B cell (primary cell): ENCODE measurements at regions not wholly inside any gene's neighbourhood (a gene's known extent, or its start where the extent isn't known, plus 50 kb on each side); places are given as distances from the start of the nearest gene placed in this dataset.
"Not testable (repeated sequence)": the region's sequence is repeated elsewhere in the genome, so short reads cannot be mapped to it uniquely, and the experiment has no call there.

Experiments
- CTCF ChIP-seq: fragments of 200-600 bp; IDR thresholded peaks from one replicate; pipeline ENCODE4 v1.8.0; 2022; ENCODE audit warnings: antibody characterized with exemption, mild to moderate bottlenecking
- EZH2 ChIP-seq: IDR thresholded peaks from 2 replicates; pipeline ENCODE4 v1.6.1; 2012; ENCODE audit warnings: borderline replicate concordance, low read depth, mild to moderate bottlenecking, moderate library complexity, low read length; ENCODE audit not compliant: insufficient read depth, poor library complexity, severe bottlenecking

- not testable (repeated sequence) for TF ChIP-seq EZH2, CTCF
Measured at GRCh38 chr5:143519215-143519614, 115.7 kb upstream of the NR3C1 start.
